ENCODE measurements at regions not wholly inside any gene's neighbourhood (a gene's known extent, or its start where the extent isn't known, plus 50 kb on each side); places are given as distances from the start of the nearest gene placed in this dataset.

- TF ChIP-seq CTCF (IDR thresholded peaks at IDR 0.05) (no peak), POLR2A (IDR thresholded peaks at IDR 0.05) (no peak)
Measured at GRCh38 chr2:240327566-240327965, 107.9 kb upstream of the GPC1 start.

Data from heart left ventricle (tissue), 13 donors.